K562 (cell line): ENCODE measurements at regions not wholly inside any gene's neighbourhood (a gene's known extent, or its start where the extent isn't known, plus 50 kb on each side); places are given as distances from the start of the nearest gene placed in this dataset.

ENCODE experiments used
- ATAC-seq: fragments of 200-7000 bp; cut with Tn5 transposase; 3 replicates; pipeline ENCODE4 v1.9.1; 2020; ENCODE audit warnings: moderate library complexity
- BruUV-seq: library from RNA; stranded (reverse); fragments of 400-500 nt; replicated peaks from 2 replicates; lab custom pipeline; 2021; lab: Mats Ljungman, UMichigan
- CTCF ChIA-PET: fragments of 300-600 bp; formaldehyde crosslinking; extraction: SDS; loops from one replicate; lab custom pipeline; 2021; ENCODE audit warnings: low intra/inter-chr PET ratio; lab: Yijun Ruan, JAX
- POLR2A ChIA-PET: fragments of 300-600, 350-650 bp; sonication (Branson Sonifier 250); formaldehyde crosslinking; extraction: SDS; loops from one replicate; lab custom pipeline; 2021; ENCODE audit warnings: antibody characterized with exemption, inconsistent platforms; lab: Yijun Ruan, JAX
- DNase-seq, 4 experiments: peaks; one replicate each; pipeline versions ENCODE4 v3.0.0 to v3.0.0-alpha.2; 2011 to 2018; ENCODE audit warnings: low spot score in 3 of 4, mixed read lengths in 3 of 4; ENCODE audit errors: extremely low read depth in 1 of 4
- FAIRE-seq: peaks from 2 replicates; lab custom pipeline; 2011; peaks lifted over from hg19 to GRCh38; lab: Jason Lieb, UNC
- H2AFZ ChIP-seq: 2 replicates; pipeline ENCODE4 v1.6.0; 2011; ENCODE audit warnings: low read depth, low read length, control low read depth, inconsistent platforms
- H3K27ac ChIP-seq: fragments of 200-600 bp; 3 replicates; pipeline ENCODE4 v1.8.0; 2011; ENCODE audit warnings: low read depth, mild to moderate bottlenecking, control low read depth, inconsistent platforms, low read length, moderate library complexity, mixed read lengths; ENCODE audit errors: extremely low read depth
- H3K27me3 ChIP-seq, 2 experiments: fragments of 300-600 bp in 1 of 2; 2 replicates in 1 of 2; 3 replicates in 1 of 2; pipeline versions ENCODE4 v1.6.0 to v1.8.0; 2011; ENCODE audit warnings: inconsistent platforms in 2 of 2, low read length in 2 of 2, mild to moderate bottlenecking in 1 of 2, mixed read lengths in 1 of 2, moderate library complexity in 1 of 2; ENCODE audit not compliant: control insufficient read depth in 2 of 2, insufficient read depth in 2 of 2
- H3K36me3 ChIP-seq: fragments of 300-600 bp; 3 replicates; pipeline ENCODE4 v1.8.0; 2011; ENCODE audit warnings: mild to moderate bottlenecking, low read length, inconsistent platforms; ENCODE audit not compliant: control insufficient read depth, insufficient read depth
- H3K4me1 ChIP-seq, 2 experiments: fragments of 200-600 bp in 1 of 2; replicated peaks in 1 of 2; 2 replicates in 1 of 2; 3 replicates in 1 of 2; pipeline versions ENCODE4 v1.5.1 to v1.8.0; 2011; ENCODE audit warnings: inconsistent platforms in 2 of 2, low read length in 2 of 2, mild to moderate bottlenecking in 1 of 2, mixed read lengths in 1 of 2, moderate library complexity in 1 of 2; ENCODE audit not compliant: control insufficient read depth in 2 of 2, insufficient read depth in 2 of 2
- H3K4me2 ChIP-seq: 2 replicates; pipeline ENCODE4 v1.6.1; 2011; ENCODE audit warnings: low read length, control low read depth, inconsistent platforms, mixed read lengths; ENCODE audit not compliant: insufficient read depth
- H3K4me3 ChIP-seq: fragments of 200-600 bp; sonication (generic), shearing (Covaris generic); 2 replicates; pipeline ENCODE4 v1.5.1; 2016; ENCODE audit warnings: control low read depth, inconsistent platforms
- H3K79me2 ChIP-seq: fragments of 200-600 bp; 3 replicates; pipeline ENCODE4 v1.8.0; 2011; ENCODE audit warnings: low read length, inconsistent platforms; ENCODE audit not compliant: control insufficient read depth, insufficient read depth
- H3K9ac ChIP-seq, 2 experiments: 2 replicates each; pipeline versions ENCODE4 v1.6.0 to v1.6.1; 2011; ENCODE audit warnings: low read depth in 2 of 2, low read length in 2 of 2, control low read depth in 1 of 2, inconsistent platforms in 1 of 2, mild to moderate bottlenecking in 1 of 2, mixed read lengths in 1 of 2; ENCODE audit not compliant: insufficient read depth in 1 of 2
- H3K9me1 ChIP-seq: one replicate; pipeline ENCODE4 v1.6.0; 2011; ENCODE audit warnings: inconsistent platforms, mild to moderate bottlenecking, low read length, moderate library complexity; ENCODE audit not compliant: control insufficient read depth, insufficient read depth
- H3K9me3 ChIP-seq: replicated peaks from 2 replicates; pipeline ENCODE4 v1.5.1; 2011; ENCODE audit warnings: low read depth, low read length, inconsistent platforms; ENCODE audit not compliant: control insufficient read depth, insufficient read depth
- H4K20me1 ChIP-seq: replicated peaks from 2 replicates; pipeline ENCODE4 v1.6.1; 2011; ENCODE audit warnings: low read length, inconsistent platforms, mixed read lengths; ENCODE audit not compliant: control insufficient read depth, insufficient read depth
- ARHGAP35 ChIP-seq: fragments of 450-650 bp; IDR thresholded peaks from 2 replicates; pipeline ENCODE4 v1.6.1; 2018; ENCODE audit not compliant: partially characterized antibody
- CBX1 ChIP-seq: sonication (generic); IDR thresholded peaks from 2 replicates; pipeline ENCODE4 v1.6.1; 2016; ENCODE audit warnings: antibody characterized with exemption, low read depth, mild to moderate bottlenecking
- CREBBP ChIP-seq: IDR thresholded peaks from one replicate; pipeline ENCODE4 v1.6.1; 2012; ENCODE audit warnings: low read depth, mild to moderate bottlenecking, control low read depth, inconsistent platforms, low read length
- EGR1 ChIP-seq: fragments of 450-650 bp; conservative IDR thresholded peaks from 2 replicates; pipeline ENCODE4 v1.6.1; 2017; ENCODE audit warnings: mild to moderate bottlenecking
- FOXA3 ChIP-seq, 2 experiments: fragments of 450-650 bp in 1 of 2; sonication (generic) in 1 of 2; formaldehyde crosslinking; IDR thresholded peaks in 1 of 2; conservative IDR thresholded peaks in 1 of 2; 2 replicates each; pipeline versions ENCODE4 v1.4.0 to v1.8.0; 2020 to 2022; ENCODE audit warnings: mild to moderate bottlenecking in 2 of 2, missing genetic modification reagents in 1 of 2
- HMG20A ChIP-seq: fragments of 450-650 bp; formaldehyde crosslinking; conservative IDR thresholded peaks from 2 replicates; pipeline ENCODE4 v1.4.0; 2020; ENCODE audit warnings: mild to moderate bottlenecking, mixed read lengths
- ID3 ChIP-seq, 2 experiments: fragments of 250-450 bp in 1 of 2; fragments of 450-650 bp in 1 of 2; sonication (Bioruptor Pico) in 1 of 2; IDR thresholded peaks; 2 replicates each; pipeline versions ENCODE4 v1.6.1 to v1.8.0; 2016 to 2021; ENCODE audit warnings: mild to moderate bottlenecking in 2 of 2, moderate library complexity in 2 of 2, missing compliant biosample characterization in 1 of 2, missing genetic modification characterization in 1 of 2
- L3MBTL2 ChIP-seq: fragments of 450-650 bp; IDR thresholded peaks from 2 replicates; pipeline ENCODE4 v1.6.1; 2016; ENCODE audit warnings: mild to moderate bottlenecking, moderate library complexity
- MXI1 ChIP-seq: IDR thresholded peaks from 2 replicates; pipeline ENCODE4 v1.6.1; 2011; ENCODE audit warnings: low read depth, mild to moderate bottlenecking, improper control_type of control experiment, low read length
- NR1H2 ChIP-seq: sonication (generic); formaldehyde crosslinking; IDR thresholded peaks from 2 replicates; pipeline ENCODE4 v1.4.0; 2020; ENCODE audit warnings: mild to moderate bottlenecking, missing genetic modification reagents
- NR3C1 ChIP-seq: sonication (generic); formaldehyde crosslinking; IDR thresholded peaks from 2 replicates; pipeline ENCODE4 v1.8.1; 2022; ENCODE audit warnings: missing genetic modification reagents
- SETDB1 ChIP-seq: IDR thresholded peaks from one replicate; pipeline ENCODE4 v1.6.1; 2012; ENCODE audit warnings: low read length, control low read depth, inconsistent platforms
- TAF7 ChIP-seq: fragments of 450-650 bp; IDR thresholded peaks from 2 replicates; pipeline ENCODE4 v1.6.1; 2016; ENCODE audit warnings: missing genetic modification characterization, missing compliant biosample characterization
- TCF3 ChIP-seq: sonication (generic); formaldehyde crosslinking; IDR thresholded peaks from 2 replicates; pipeline ENCODE4 v1.4.0; 2020; ENCODE audit warnings: mild to moderate bottlenecking, missing genetic modification reagents
- TCF7 ChIP-seq: sonication (generic); IDR thresholded peaks from 2 replicates; pipeline ENCODE4 v1.6.1; 2016; ENCODE audit warnings: antibody characterized with exemption, borderline replicate concordance
- ZNF175 ChIP-seq: fragments of 200-800 bp; sonication (Bioruptor generic); IDR thresholded peaks from 2 replicates; pipeline ENCODE4 v1.6.1; 2016; ENCODE audit warnings: low read depth, mild to moderate bottlenecking, missing genetic modification characterization, missing compliant biosample characterization
- ZNF224 ChIP-seq: sonication (generic); formaldehyde crosslinking; IDR thresholded peaks from 2 replicates; pipeline ENCODE4 v1.8.0; 2022; ENCODE audit warnings: mild to moderate bottlenecking, missing genetic modification reagents
- ZNF253 ChIP-seq: fragments of 250-450 bp; sonication (Bioruptor Pico); conservative IDR thresholded peaks from 2 replicates; pipeline ENCODE4 v1.6.1; 2021; ENCODE audit warnings: mild to moderate bottlenecking
- WGBS: fragments of 100-300 bp; shearing (Covaris generic); methylation state at CpG from one replicate; pipeline ENCODE4 v1.1.6; 2016; ENCODE audit warnings: low coverage, mixed read lengths; ENCODE audit not compliant: insufficient coverage; ENCODE audit errors: missing lambda C conversion rate; 5-methylcytosine and 5-hydroxymethylcytosine counted together
- in situ Hi-C: fragments of 300-500 bp; cut with MboI; formaldehyde crosslinking; loops from 4 replicates; pipeline ENCODE4 v1.15.0; 2018; ENCODE audit warnings: inconsistent platforms, mixed read lengths
- intact Hi-C: fragments of 100-400 bp; cut with micrococcal nuclease; formaldehyde crosslinking; loops from 2 replicates; pipeline ENCODE4 v1.14.2; 2022
- TF ChIP-seq, protein P1 (sequence below), 2 experiments: IDR thresholded peaks in 1 of 2; conservative IDR thresholded peaks in 1 of 2; 2 replicates each; pipeline ENCODE4 v1.6.1; 2016; ENCODE audit warnings: low read depth in 2 of 2, mild to moderate bottlenecking in 1 of 2, missing compliant biosample characterization in 1 of 2, missing genetic modification characterization in 1 of 2, moderate library complexity in 1 of 2

DNA sequence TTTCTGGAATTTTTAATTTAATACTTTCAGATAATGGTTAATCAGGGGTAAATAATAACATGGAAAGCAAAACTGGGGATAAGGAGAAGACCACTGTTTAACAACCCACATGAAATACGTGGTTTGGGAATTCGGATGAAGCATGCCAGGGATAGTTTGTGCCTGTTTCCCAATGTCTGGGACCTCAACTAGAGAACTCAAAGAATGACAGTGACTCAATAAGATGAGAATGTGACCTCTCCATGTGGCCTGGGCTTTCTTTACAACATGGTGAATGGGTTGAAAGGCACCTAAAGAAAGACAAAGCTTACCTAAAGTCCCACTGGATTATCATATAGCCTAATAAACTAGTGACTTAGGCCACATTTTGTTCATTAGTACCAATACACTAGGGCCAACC, 460.3 kb upstream of the LRFN5 start (continued):
- TF ChIP-seq HMG20A (CRISPR knock-in tag) (no peak), EGR1 (no peak), FOXA3 (CRISPR knock-in tag; conservative IDR thresholded peaks at IDR 0.05 in 1 of 2, IDR thresholded peaks at IDR 0.05 in 1 of 2) (no peak), CREBBP (no peak)

- no TSS peak for BruUV-seq
- FAIRE-seq, result no peak
- 5% methylated on average over 6 of the region's 10 CpGs for WGBS
Measured at GRCh38 chr14:41144370-41144769, 462.3 kb upstream of the LRFN5 start.

More at GRCh38 chr14:41144370-41144769, 462.3 kb upstream of the LRFN5 start:
- no peaks in the 10 kb centered on the region for H3K9me3 ChIP-seq
- TF ChIP-seq SETDB1 (no peak), MXI1 (no peak), ID3 (CRISPR knock-in tag; IDR thresholded peaks at IDR 0.05) (no peak), ID3 (tag; IDR thresholded peaks at IDR 0.05) (no peak), ZNF175 (CRISPR knock-in tag) (no peak), ZNF253 (no peak), NR3C1 (CRISPR knock-in tag) (no peak), L3MBTL2 (no peak), TCF7 (no peak), TAF7 (tag) (no peak), NR1H2 (CRISPR knock-in tag) (no peak), CBX1 (no peak), ARHGAP35 (no peak), ZNF224 (CRISPR knock-in tag) (no peak), TCF3 (CRISPR knock-in tag) (no peak)
- TF ChIP-seq, protein P1, sequence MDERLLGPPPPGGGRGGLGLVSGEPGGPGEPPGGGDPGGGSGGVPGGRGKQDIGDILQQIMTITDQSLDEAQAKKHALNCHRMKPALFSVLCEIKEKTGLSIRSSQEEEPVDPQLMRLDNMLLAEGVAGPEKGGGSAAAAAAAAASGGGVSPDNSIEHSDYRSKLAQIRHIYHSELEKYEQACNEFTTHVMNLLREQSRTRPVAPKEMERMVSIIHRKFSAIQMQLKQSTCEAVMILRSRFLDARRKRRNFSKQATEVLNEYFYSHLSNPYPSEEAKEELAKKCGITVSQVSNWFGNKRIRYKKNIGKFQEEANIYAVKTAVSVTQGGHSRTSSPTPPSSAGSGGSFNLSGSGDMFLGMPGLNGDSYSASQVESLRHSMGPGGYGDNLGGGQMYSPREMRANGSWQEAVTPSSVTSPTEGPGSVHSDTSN (CRISPR knock-in tag; IDR thresholded peaks at IDR 0.05; ENCODE audit: low read depth), result no peak
- TF ChIP-seq, protein P1 (tag; conservative IDR thresholded peaks at IDR 0.05; ENCODE audit: low read depth), result no peak
- no peak overlapping the region for H3K4me3 ChIP-seq
- H4K20me1 ChIP-seq, result no peaks in the 10 kb centered on the region
- in situ Hi-C loops (no loop called here), intact Hi-C loops (no loop called here)
- H3K4me2 ChIP-seq, result no peak overlapping the region
- no peaks in the 10 kb centered on the region for H3K27me3 ChIP-seq
- no peaks in the 10 kb centered on the region for H3K36me3 ChIP-seq
- H3K9ac ChIP-seq, result no peak overlapping the region
- no peak overlapping the region for H3K27ac ChIP-seq
- H3K79me2 ChIP-seq, result no peaks in the 10 kb centered on the region
- no peak overlapping the region for H2AFZ ChIP-seq
- CTCF ChIA-PET, result no interaction called here
- DNase-seq, result no peak
- POLR2A ChIA-PET, result no interaction called here
- H3K9me1 ChIP-seq, result no peaks in the 10 kb centered on the region
- no peak for ATAC-seq
- H3K4me1 ChIP-seq, result no peaks in the 10 kb centered on the region
